Fibroblast of skin of left quadriceps (primary cell): ENCODE measurements at regions not wholly inside any gene's neighbourhood (a gene's known extent, or its start where the extent isn't known, plus 50 kb on each side); places are given as distances from the start of the nearest gene placed in this dataset.
A peak's percentile ranks its signal among the peaks of the same experiment; 100 is the strongest.
"Not testable (repeated sequence)": the region's sequence is repeated elsewhere in the genome, so short reads cannot be mapped to it uniquely, and the experiment has no call there.

Experiments
- DNase-seq, 2 experiments: peaks; one replicate each; pipeline ENCODE4 v3.0.0-alpha.2; 2013; ENCODE audit warnings: low read depth in 2 of 2

DNA sequence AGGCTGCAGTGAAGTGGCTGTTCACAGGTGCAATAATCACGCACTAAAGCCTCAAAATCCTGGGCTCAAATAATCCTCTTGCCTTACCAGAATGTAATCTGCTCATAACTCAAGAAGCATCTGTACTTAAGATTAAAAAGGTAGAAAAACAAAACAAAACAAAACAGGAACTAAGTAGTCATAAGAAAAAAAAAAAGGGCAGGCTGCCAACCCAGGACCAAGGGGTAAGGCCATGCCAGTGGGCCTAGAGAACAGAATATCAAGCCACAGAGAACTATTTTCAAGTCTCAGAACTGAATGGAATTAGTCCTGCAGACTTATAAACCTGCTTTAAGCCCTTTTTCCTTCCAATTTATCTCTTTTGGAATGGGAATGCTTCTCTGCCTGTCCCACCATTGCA, 64.8 kb upstream of the TBC1D3K start:
- DNase-seq, result no peak

GRCh38 chr17:37858391-37858790, 65.8 kb upstream of the TBC1D3K start:
- not testable (repeated sequence) for DNase-seq

DNA sequence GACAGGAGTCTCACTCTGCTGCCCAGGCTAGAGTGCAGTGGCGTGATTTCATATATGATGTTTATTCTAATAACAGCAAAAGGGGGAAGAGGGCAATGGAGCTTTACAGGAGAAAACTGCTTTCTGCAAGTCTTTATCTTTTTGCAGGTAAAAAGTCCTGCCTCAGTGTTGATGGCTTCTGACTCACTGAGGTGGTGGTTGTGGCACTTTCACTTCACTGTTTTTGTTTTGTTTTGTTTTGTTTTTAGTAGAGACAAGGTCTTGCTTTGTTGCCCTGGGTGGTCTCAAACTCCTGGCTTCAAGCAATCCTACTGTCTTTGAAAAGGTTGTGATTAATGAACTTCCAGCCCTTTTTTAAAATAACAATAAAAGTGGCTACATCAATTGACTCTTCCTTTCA, 68.0 kb upstream of the TBC1D3K start:
- no peak for DNase-seq

- no peak for DNase-seq
These were observed 74.6 kb upstream of the TBC1D3K start for GRCh38 chr17:37849617-37849972.

- DNase-seq, result peak; percentile 20 to 23
These were observed 75.3 kb upstream of the TBC1D3K start for GRCh38 chr17:37848690-37849616.

GRCh38 chr17:37847811-37848331, 76.3 kb upstream of the TBC1D3K start:
- no peak for DNase-seq

DNA sequence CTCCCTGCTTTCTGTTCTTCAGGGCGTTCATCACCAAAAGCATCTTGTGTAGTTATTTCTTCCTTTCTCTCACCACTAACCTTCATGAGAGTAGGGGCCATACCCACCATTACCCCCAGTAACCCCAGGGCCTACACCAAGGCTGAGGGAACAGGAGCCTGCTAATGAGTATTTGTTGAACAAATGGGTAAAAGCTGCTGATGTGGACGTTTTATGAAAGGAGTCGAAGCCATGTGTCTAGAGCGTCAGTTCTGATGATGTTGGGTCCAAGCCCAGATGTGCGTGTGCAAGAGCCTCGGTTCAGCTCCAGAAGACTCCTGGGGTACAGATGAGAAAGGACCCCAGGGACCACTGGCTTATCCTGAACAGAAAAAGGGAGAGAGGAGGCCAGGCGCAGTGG, 77.1 kb upstream of the TBC1D3K start:
- DNase-seq, result no peak

DNA sequence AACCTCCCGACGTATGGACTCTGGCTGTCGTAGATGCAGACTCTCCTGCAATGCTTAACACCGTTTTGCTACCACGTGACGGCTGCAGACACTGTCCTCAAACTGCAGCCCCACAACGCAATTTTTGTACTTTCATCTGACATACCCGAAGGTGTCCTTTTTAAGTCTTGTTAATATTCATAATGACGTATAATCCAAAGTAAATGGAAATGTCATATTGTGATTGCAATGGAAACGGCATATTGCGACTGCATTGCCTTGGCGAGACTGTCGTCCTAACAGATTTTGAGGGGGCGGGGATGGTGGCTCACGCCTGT, 79.3 kb upstream of the TBC1D3K start:
- no peak for DNase-seq

DNA sequence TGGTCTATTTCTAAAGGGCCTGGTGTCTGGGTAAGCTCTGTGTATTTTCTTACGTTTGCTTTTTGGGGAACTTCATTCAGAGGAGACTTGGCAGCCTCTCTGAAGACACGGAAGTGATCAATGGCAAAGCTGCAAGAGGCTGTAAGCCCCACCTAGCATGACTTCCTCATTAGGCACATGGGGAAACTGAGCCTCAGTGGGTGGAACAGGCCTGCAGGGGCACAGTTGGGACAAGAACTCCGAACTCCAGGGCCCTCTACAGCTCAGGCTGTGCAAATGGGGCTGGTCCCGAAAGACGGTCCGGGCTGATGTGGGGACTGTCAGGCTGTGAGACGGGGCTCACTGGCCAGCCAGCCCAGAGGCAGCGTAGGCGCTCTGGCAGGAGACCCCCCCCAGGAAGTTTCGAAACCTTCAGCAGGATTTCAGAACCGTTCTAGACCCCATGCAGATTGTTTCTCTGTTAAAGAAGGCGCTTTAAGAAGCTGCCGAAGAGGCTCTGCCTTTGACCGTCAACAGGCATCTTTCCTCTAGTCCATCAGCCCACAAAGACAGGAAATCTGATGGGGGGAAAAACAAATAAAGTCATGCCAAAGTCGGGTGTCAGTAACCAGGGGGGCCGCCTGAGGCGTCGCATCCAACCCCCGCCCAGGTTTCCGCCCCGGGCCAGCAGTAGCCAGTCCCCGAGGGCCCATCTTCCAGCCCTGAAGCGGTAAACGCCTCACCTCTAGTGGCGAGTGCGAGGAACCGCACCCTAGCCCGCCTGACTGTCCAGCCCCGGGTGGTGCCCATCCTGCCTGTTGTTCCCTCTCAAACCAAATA, 79.8 kb upstream of the TBC1D3K start:
- peak; percentile 16 to 19 for DNase-seq

DNA sequence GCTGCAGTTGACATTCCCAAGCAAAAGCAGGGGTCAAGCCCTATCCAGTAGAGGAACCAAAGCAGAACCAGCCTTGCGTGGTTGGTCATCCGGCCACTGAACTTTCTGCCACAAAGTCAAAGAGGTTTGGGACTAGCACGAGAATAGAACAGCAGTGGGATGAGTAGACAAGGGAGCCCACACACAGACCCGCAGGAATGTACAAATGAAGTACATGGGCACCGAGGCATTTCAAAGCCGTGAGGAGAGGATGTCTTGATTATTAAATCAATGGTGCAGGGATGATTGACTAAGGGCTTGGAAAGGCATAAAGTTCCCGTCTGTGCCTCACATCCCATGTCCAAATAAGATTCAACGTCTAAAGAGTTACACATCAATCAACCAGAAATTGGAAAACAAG, 81.8 kb upstream of the TBC1D3K start:
- DNase-seq, result no peak

DNA sequence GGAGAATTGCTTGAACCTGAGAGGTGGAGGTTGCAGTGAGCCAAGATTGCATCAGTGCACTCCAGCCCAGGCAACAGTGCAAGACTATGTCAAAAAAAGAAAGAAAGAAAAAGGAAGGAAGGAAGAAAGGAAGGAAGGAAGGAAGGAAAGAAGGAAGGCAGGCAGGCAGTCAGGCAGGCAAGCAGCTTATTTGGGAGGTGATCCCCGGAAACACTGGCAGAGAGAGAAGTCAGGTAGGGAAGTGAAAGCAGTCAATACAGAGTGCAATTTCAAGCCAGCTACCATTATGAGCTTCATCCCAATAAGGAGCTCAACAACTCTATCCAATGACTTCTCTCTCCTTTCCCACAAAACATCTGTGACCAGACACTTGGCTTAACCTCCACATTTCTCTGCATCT, 83.0 kb upstream of the TBC1D3K start:
- no peak for DNase-seq

- DNase-seq, result no peak
These were observed 83.6 kb upstream of the TBC1D3K start for GRCh38 chr17:37840576-37840975.

DNA sequence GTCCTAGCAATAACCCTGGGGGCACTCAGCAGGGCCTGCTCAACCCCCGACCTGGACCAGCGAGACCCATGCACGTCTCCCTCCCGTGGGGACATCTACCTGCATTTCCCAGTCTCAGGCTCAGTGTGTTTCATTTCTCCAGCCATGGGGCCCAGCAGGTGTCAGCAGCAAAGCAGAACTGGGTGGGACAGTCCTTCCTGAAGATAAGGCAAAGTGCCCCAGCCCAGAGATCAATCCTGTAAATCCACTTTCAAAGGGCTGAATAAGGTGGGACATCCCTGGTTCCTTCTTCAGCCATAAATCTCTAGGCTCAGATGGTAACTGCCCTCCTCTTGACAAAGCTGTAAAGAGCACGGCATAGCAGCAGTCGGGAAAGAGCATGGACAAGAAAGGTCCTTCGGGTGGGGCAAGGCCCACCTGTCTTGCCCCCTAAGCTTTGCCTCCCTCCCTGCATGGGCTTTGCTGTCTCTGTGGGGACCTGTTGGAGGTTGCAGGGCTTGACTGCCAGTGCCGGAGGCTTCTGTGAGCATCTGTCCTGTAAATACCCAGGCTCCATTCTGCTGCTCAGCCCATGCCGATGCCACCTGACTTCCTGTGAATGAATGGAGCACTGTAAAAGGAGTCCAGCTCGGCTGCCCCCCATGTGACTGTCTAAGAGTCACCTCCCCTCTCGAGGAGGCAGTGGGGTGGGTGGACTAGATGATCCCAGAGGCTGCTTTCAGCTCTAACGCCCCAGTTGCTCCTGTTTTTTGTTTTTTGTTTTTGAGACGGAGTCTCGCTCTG, 84.8 kb upstream of the TBC1D3K start:
- DNase-seq, result no peak

DNA sequence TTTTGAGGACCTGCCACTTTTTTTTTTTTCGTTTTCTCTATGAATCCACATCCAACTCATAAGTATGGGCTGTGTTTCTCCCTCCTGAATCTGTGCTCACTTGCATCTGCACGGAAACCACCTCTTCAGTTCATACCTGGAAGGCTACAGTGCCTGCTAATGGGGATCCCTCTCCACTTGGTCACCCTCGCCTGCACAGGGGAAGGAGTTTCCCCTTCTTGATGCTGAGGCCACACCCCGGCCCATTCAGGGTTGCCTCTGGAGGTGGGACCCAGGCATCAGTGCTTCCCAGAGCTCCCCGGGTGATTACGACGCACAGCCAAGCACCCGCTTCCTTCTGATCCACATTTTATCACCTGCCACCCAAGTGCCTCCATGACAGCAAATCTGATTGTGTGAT, 85.9 kb upstream of the TBC1D3K start:
- no peak for DNase-seq

- DNase-seq, result no peak
These were observed 87.6 kb upstream of the TBC1D3K start for GRCh38 chr17:37836593-37836992.

DNA sequence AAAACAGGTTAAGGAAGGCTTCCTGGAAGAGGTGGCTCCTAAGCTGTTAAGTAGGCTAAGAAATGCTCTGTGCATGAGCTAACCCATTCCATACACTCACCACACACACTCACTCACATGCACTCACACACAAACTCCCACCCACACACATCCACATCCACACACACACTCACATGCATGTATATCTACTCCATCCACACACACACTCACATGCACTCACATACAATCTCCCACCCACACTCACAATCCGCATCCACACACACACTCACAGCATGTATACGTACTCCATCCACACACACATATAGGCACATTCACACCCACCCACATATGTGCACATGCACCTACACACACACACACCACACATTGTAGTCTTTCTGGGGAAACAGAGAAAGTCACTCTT, 89.3 kb upstream of the HNF1B start:
- no peak for DNase-seq

DNA sequence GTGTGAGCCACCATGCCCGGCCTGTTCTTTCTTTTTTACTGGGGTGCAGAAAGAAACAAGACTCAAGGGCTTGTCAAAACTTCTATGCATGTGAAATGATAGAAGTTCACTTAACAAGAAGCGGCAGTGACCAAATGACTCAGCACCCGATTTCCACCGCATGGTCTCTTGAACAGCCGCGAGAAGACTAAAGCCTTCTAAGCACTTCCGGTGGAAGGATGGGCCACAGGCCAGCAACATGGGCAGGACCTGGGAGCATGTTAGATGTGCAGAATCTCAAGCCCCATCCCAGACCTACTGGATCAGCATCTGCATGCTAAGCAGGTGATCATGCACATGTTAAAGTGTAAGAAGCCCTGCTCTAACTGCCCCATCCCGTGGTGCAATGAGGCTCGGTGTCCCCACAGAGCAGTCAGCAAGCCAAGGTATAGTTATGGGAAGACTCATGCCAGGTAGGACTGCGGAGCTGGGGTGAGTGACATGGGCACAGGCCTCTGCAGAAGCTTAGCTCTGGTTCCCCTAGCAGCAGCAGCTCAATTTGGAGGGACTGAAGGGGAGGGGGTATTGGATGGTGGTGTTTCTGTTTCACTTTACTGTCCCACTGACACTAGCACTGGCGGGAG, 88.5 kb upstream of the HNF1B start:
- no peak for DNase-seq

DNA sequence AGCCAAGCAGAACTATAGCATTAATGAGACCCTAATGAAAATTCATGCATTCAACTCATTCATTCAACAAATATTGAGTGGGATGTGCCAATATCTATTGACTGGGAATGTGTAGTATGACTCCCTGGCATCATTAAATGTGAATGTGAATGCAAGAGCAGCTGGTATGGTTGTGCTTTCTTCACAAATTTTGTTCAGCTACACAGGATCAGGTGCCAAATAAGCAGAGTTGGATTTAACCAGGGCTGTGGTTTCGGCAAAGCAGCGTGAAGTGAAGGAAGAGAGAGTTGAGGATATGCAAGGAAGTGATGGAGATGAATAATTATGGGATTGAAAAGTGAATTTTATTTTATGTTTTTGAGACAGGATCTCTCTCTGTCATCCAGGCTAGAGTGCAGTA, 87.1 kb upstream of the HNF1B start:
- DNase-seq, result no peak

GRCh38 chr17:37831492-37831891, 86.6 kb upstream of the HNF1B start:
- no peak for DNase-seq

- DNase-seq, result no peak
These were observed 85.5 kb upstream of the HNF1B start for GRCh38 chr17:37830151-37830993.
